ENCODE measurements at regions not wholly inside any gene's neighbourhood (a gene's known extent, or its start where the extent isn't known, plus 50 kb on each side); places are given as distances from the start of the nearest gene placed in this dataset.

DNA sequence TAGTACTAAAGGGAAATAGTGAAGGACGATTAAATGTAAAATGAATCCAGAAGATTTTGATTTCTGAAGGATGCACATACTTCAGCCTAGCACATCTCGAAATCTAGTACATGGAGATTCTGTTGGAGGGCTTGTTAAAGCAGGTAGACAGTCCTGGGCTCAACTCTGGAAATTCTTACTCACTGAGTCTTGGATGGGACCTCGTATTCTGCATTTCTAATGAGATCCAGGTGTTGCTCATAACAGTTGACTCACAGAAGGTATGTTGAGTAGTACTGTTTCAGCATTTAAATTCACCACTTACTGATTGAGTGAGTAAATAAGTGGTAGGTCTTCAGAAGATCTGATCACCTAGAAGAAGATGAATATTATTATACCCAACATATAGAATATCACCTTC lies 623.4 kb upstream of the SGO1 start:
- TF ChIP-seq POLR2AphosphoS5 (IDR thresholded peaks at IDR 0.05; ENCODE audit: insufficient read depth in 1 of 2, low read depth in 1 of 2), result no peak
- TF ChIP-seq, protein P1, sequence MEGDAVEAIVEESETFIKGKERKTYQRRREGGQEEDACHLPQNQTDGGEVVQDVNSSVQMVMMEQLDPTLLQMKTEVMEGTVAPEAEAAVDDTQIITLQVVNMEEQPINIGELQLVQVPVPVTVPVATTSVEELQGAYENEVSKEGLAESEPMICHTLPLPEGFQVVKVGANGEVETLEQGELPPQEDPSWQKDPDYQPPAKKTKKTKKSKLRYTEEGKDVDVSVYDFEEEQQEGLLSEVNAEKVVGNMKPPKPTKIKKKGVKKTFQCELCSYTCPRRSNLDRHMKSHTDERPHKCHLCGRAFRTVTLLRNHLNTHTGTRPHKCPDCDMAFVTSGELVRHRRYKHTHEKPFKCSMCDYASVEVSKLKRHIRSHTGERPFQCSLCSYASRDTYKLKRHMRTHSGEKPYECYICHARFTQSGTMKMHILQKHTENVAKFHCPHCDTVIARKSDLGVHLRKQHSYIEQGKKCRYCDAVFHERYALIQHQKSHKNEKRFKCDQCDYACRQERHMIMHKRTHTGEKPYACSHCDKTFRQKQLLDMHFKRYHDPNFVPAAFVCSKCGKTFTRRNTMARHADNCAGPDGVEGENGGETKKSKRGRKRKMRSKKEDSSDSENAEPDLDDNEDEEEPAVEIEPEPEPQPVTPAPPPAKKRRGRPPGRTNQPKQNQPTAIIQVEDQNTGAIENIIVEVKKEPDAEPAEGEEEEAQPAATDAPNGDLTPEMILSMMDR (IDR thresholded peaks at IDR 0.05), result no peak
- no peak for TF ChIP-seq POLR2A (IDR thresholded peaks at IDR 0.05)
- Histone ChIP-seq H3K4me3 (no peak overlapping the region), H3K36me3 (no peaks in the 10 kb centered on the region), H3K27ac (no peak overlapping the region), H3K9me3 (no peaks in the 10 kb centered on the region), H3K27me3 (no peaks in the 10 kb centered on the region), H3K4me1 (no peaks in the 10 kb centered on the region)
- DNase-seq (ENCODE audit: extremely low spot score in 2 of 2), result no peak
- intact Hi-C loops (cut with DNase I), result no loop called here

DNA sequence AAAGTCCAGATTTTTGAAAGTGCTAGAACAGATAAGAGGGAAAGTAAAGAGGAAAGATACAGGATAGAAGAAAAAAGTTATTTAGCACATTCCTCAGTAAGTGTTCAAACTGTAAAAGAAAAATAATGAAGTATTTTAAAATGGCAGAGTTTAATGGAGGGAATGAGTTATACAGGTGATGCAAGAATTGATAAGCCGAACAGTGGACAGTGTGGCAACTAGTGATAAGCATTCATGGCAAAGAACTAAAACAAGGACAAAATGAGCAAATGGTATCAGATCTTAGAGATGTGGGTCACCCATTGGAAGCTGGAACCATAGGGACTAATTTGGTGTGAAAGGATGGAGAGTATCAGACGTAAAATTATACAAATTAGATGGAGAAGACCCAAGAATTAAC lies 622.9 kb upstream of the SGO1 start:
- Histone ChIP-seq H3K27me3 (no peaks in the 10 kb centered on the region), H3K9me3 (no peaks in the 10 kb centered on the region), H3K27ac (no peak overlapping the region), H3K36me3 (no peaks in the 10 kb centered on the region), H3K4me1 (no peaks in the 10 kb centered on the region), H3K4me3 (no peak overlapping the region)
- TF ChIP-seq, protein P1 (IDR thresholded peaks at IDR 0.05), result no peak
- TF ChIP-seq POLR2AphosphoS5 (IDR thresholded peaks at IDR 0.05; ENCODE audit: insufficient read depth in 1 of 2, low read depth in 1 of 2), result no peak
- intact Hi-C loops (cut with DNase I), result no loop called here
- DNase-seq (ENCODE audit: extremely low spot score in 2 of 2), result no peak

DNA sequence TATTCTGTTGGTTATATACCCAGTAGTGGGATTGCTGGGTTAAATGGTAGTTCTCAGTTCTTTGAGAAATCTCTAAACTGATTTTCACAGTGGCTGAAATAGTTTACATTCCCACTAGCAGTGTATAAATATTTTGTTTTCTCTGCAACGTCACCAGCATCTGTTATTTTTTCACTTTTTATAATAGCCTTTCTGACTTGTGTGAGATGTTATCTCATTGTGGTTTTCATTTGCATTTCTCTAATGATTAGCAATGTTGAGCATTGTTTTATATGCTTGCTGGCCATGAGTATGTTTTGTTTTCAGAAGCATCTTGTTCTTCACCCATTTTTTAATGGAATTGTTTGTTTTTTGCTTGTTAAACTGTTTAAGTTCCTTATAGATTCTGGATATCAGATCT lies 612.7 kb upstream of the SGO1 start:
- intact Hi-C loops (cut with DNase I), result no loop called here
- H3K27me3 ChIP-seq, result no peaks in the 10 kb centered on the region
- H3K9me3 ChIP-seq, result no peaks in the 10 kb centered on the region
- no peaks in the 10 kb centered on the region for H3K36me3 ChIP-seq
- TF ChIP-seq POLR2AphosphoS5 (IDR thresholded peaks at IDR 0.05; ENCODE audit: insufficient read depth in 1 of 2, low read depth in 1 of 2) (no peak), POLR2A (IDR thresholded peaks at IDR 0.05) (no peak)
- TF ChIP-seq, protein P1 (IDR thresholded peaks at IDR 0.05), result no peak
- no peaks in the 10 kb centered on the region for H3K4me1 ChIP-seq
- DNase-seq (ENCODE audit: extremely low spot score in 2 of 2), result no peak
- H3K4me3 ChIP-seq, result no peak overlapping the region
- H3K27ac ChIP-seq, result no peak overlapping the region

DNA sequence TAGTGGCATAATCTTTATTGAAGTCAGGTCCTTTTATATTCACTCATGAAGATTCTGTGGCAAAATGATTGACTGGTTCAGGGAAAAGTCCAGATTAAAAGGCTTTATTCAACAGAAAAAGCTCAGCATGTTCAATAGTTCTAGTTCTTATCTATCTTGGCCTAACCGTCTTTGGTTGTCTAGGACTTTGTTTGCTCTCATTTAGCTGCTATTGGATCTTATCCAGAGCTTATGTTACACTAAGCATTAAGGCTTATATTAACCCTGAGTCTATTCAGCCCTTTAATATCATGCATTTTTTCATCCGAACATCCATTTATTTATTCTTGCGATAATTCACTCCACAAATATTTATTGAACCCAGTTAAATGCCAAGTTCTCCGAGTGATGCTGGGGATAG lies 601.0 kb upstream of the SGO1 start:
- no peaks in the 10 kb centered on the region for H3K9me3 ChIP-seq

DNA sequence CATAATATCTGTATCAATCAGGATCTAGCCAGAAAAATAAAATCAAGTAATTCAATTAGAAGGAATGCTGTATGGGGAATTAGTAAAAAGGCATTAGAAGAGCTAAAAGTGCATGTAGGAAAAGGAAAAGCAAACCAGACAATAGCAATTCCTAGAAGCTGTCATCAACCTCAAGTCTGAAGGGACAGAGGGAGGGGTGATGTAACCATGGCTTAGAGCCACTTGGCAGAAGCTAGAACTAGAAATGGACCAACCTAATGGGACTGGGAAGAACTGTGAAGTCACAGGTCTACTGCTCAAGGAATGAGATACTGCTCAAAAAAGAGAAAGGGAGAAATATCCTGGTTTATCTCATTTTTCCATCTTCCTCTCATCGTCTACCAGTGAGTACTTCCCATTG lies 590.7 kb upstream of the SGO1 start:
- H3K9me3 ChIP-seq, result no peaks in the 10 kb centered on the region
- no peaks in the 10 kb centered on the region for H3K27me3 ChIP-seq
- no peaks in the 10 kb centered on the region for H3K36me3 ChIP-seq
- H3K27ac ChIP-seq, result no peak overlapping the region
- TF ChIP-seq, protein P1 (IDR thresholded peaks at IDR 0.05), result no peak
- no peak for TF ChIP-seq POLR2A (IDR thresholded peaks at IDR 0.05)
- TF ChIP-seq POLR2AphosphoS5 (IDR thresholded peaks at IDR 0.05; ENCODE audit: insufficient read depth in 1 of 2, low read depth in 1 of 2), result no peak
- H3K4me3 ChIP-seq, result no peak overlapping the region
- DNase-seq (ENCODE audit: extremely low spot score in 2 of 2), result no peak
- no peaks in the 10 kb centered on the region for H3K4me1 ChIP-seq
- intact Hi-C loops (cut with DNase I), result no loop called here

More for the DNA sequence above, 601.0 kb upstream of the SGO1 start:
- DNase-seq (ENCODE audit: extremely low spot score in 2 of 2), result no peak
- H3K27ac ChIP-seq, result no peak overlapping the region
- intact Hi-C loops (cut with DNase I), result no loop called here
- H3K36me3 ChIP-seq, result no peaks in the 10 kb centered on the region
- H3K4me1 ChIP-seq, result no peaks in the 10 kb centered on the region
- H3K27me3 ChIP-seq, result no peaks in the 10 kb centered on the region
- no peak overlapping the region for H3K4me3 ChIP-seq
- TF ChIP-seq, protein P1 (IDR thresholded peaks at IDR 0.05), result no peak
- no peak for TF ChIP-seq POLR2A (IDR thresholded peaks at IDR 0.05)
- no peak for TF ChIP-seq POLR2AphosphoS5 (IDR thresholded peaks at IDR 0.05; ENCODE audit: insufficient read depth in 1 of 2, low read depth in 1 of 2)

Measured in vagina (tissue), 2 donors.